MM.1S (cell line): ENCODE measurements at regions not wholly inside any gene's neighbourhood (a gene's known extent, or its start where the extent isn't known, plus 50 kb on each side); places are given as distances from the start of the nearest gene placed in this dataset.

Source experiments
- CTCF ChIP-seq: fragments of 300-600 bp; sonication (generic); IDR thresholded peaks from 2 replicates; pipeline ENCODE4 v1.5.1; 2016; ENCODE audit warnings: antibody characterized with exemption, low read length, mixed read lengths
- EZH2 ChIP-seq: fragments of 300-600 bp; sonication (generic); optimal IDR thresholded peaks from 2 replicates; pipeline ENCODE3; 2017; ENCODE audit warnings: low read depth, mild to moderate bottlenecking, antibody characterized with exemption, low read length, mixed read lengths
- EZH2phosphoT487 ChIP-seq: fragments of 300-600 bp; sonication (generic); IDR thresholded peaks from 2 replicates; pipeline ENCODE4 v1.6.1; 2018; ENCODE audit warnings: antibody characterized with exemption, low read length

GRCh38 chr14:48748151-48748675 lies 838.0 kb downstream of the RPS29 start:
- no peak for TF ChIP-seq CTCF
- no peak for TF ChIP-seq EZH2
- no peak for TF ChIP-seq EZH2phosphoT487
